GM23338 (cell line): ENCODE measurements at regions not wholly inside any gene's neighbourhood (a gene's known extent, or its start where the extent isn't known, plus 50 kb on each side); places are given as distances from the start of the nearest gene placed in this dataset.

ENCODE experiments used
- ATAC-seq: fragments of 200-7000 bp; cut with Tn5 transposase; 3 replicates; pipeline ENCODE4 v1.9.1; 2020
- DNase-seq: peaks from one replicate; pipeline ENCODE4 v3.0.0-alpha.2; 2015; ENCODE audit warnings: low spot score
- H2AFZ ChIP-seq: fragments of 200-600 bp; sonication (generic); 2 replicates; pipeline ENCODE4 v1.8.0; 2016; ENCODE audit warnings: antibody characterized with exemption, mild to moderate bottlenecking, moderate library complexity
- H3F3A ChIP-seq: fragments of 200-600 bp; sonication (generic); replicated peaks from 2 replicates; pipeline ENCODE4 v1.8.0; 2017; ENCODE audit warnings: antibody characterized with exemption, mixed run types, low read depth
- H3K27ac ChIP-seq: fragments of 200-600 bp; sonication (generic); 2 replicates; pipeline ENCODE4 v1.6.1; 2016; ENCODE audit warnings: low read depth
- H3K27me3 ChIP-seq: fragments of 200-600 bp; sonication (generic); 2 replicates; pipeline ENCODE4 v1.8.0; 2016; ENCODE audit warnings: mild to moderate bottlenecking, mixed run types, moderate library complexity; ENCODE audit not compliant: insufficient read depth
- H3K36me3 ChIP-seq: fragments of 200-600 bp; sonication (generic); 2 replicates; pipeline ENCODE4 v1.8.0; 2016; ENCODE audit warnings: mild to moderate bottlenecking; ENCODE audit not compliant: insufficient read depth
- H3K4me1 ChIP-seq: fragments of 200-600 bp; sonication (generic); 2 replicates; pipeline ENCODE4 v1.8.0; 2016; ENCODE audit warnings: mild to moderate bottlenecking, moderate library complexity; ENCODE audit not compliant: insufficient read depth
- H3K4me2 ChIP-seq: fragments of 200-600 bp; sonication (generic); 2 replicates; pipeline ENCODE4 v1.7.1; 2017; ENCODE audit warnings: mixed run types
- H3K4me3 ChIP-seq: fragments of 200-600 bp; sonication (generic); 2 replicates; pipeline ENCODE4 v1.6.1; 2016; ENCODE audit warnings: mixed run types
- H3K79me2 ChIP-seq: fragments of 200-600 bp; sonication (generic); replicated peaks from 2 replicates; pipeline ENCODE4 v1.8.0; 2017; ENCODE audit warnings: mild to moderate bottlenecking; ENCODE audit not compliant: insufficient read depth
- H3K9me2 ChIP-seq: fragments of 200-600 bp; sonication (generic); 2 replicates; pipeline ENCODE4 v1.8.0; 2017; ENCODE audit not compliant: insufficient read depth
- H4K20me1 ChIP-seq: fragments of 200-600 bp; sonication (generic); replicated peaks from 2 replicates; pipeline ENCODE4 v1.8.0; 2017; ENCODE audit warnings: mild to moderate bottlenecking; ENCODE audit not compliant: insufficient read depth
- H3K27ac Mint-ChIP-seq: 2 replicates; pipeline ENCODE4 v1.8.0; 2020; ENCODE audit warnings: inconsistent platforms, mild to moderate bottlenecking, moderate library complexity, mixed read lengths
- H3K27me3 Mint-ChIP-seq: 3 replicates; pipeline ENCODE4 v1.8.0; 2022; ENCODE audit warnings: low read depth, mild to moderate bottlenecking, moderate library complexity, mixed read lengths, inconsistent platforms; ENCODE audit not compliant: insufficient read depth, poor library complexity
- H3K36me3 Mint-ChIP-seq: 3 replicates; pipeline ENCODE4 v1.8.0; 2021; ENCODE audit warnings: low read depth, mild to moderate bottlenecking, inconsistent platforms, moderate library complexity, mixed read lengths
- H3K4me1 Mint-ChIP-seq: 3 replicates; pipeline ENCODE4 v1.8.0; 2020; ENCODE audit warnings: mild to moderate bottlenecking, inconsistent platforms, mixed read lengths
- H3K4me3 Mint-ChIP-seq: 3 replicates; pipeline ENCODE4 v1.8.0; 2021; ENCODE audit warnings: moderate library complexity, mild to moderate bottlenecking, inconsistent platforms, mixed read lengths
- H3K9me3 Mint-ChIP-seq: 3 replicates; pipeline ENCODE4 v1.8.0; 2020; ENCODE audit warnings: moderate library complexity, mild to moderate bottlenecking, inconsistent platforms, mixed read lengths
- CREB1 ChIP-seq: fragments of 250-450 bp; sonication (Bioruptor Pico); IDR thresholded peaks from 2 replicates; pipeline ENCODE4 v1.5.0; 2020; ENCODE audit warnings: low read depth, mild to moderate bottlenecking, moderate library complexity
- CTCF ChIP-seq, 2 experiments: fragments of 200-600 bp in 1 of 2; sonication (generic) in 1 of 2; conservative IDR thresholded peaks; 2 replicates each; pipeline versions ENCODE4 v1.5.1 to v1.6.1; 2016 to 2017; ENCODE audit warnings: antibody characterized with exemption in 2 of 2, low read depth in 2 of 2, mild to moderate bottlenecking in 2 of 2, moderate library complexity in 1 of 2
- ETS1 ChIP-seq: IDR thresholded peaks from 2 replicates; pipeline ENCODE4 v1.6.1; 2016; ENCODE audit warnings: antibody characterized with exemption
- EZH2 ChIP-seq: fragments of 200-600 bp; sonication (generic); IDR thresholded peaks from one replicate; pipeline ENCODE4 v1.8.0; 2017; ENCODE audit warnings: antibody characterized with exemption, mild to moderate bottlenecking, low read depth; ENCODE audit not compliant: unreplicated experiment
- EZH2phosphoT487 ChIP-seq: fragments of 200-600 bp; sonication (generic); IDR thresholded peaks from one replicate; pipeline ENCODE4 v1.8.1; 2018; ENCODE audit warnings: antibody characterized with exemption; ENCODE audit not compliant: unreplicated experiment
- JUNB ChIP-seq: IDR thresholded peaks from one replicate; pipeline ENCODE4 v1.6.1; 2016; ENCODE audit warnings: antibody characterized with exemption; ENCODE audit not compliant: unreplicated experiment
- NANOG ChIP-seq: IDR thresholded peaks from 2 replicates; pipeline ENCODE4 v1.6.1; 2016; ENCODE audit warnings: antibody characterized with exemption, borderline replicate concordance
- POLR2AphosphoS5 ChIP-seq: IDR thresholded peaks from 2 replicates; pipeline ENCODE4 v1.6.1; 2016; ENCODE audit warnings: antibody characterized with exemption, low read depth
- STAT1 ChIP-seq: IDR thresholded peaks from one replicate; pipeline ENCODE4 v1.6.1; 2016; ENCODE audit warnings: antibody characterized with exemption; ENCODE audit not compliant: unreplicated experiment
- ZNF114 ChIP-seq: fragments of 250-450 bp; sonication (Bioruptor Pico); IDR thresholded peaks from 2 replicates; pipeline ENCODE4 v1.5.0; 2020; ENCODE audit warnings: mild to moderate bottlenecking, moderate library complexity
- ZNF331 ChIP-seq: fragments of 250-450 bp; sonication (Bioruptor Pico); IDR thresholded peaks from 2 replicates; pipeline ENCODE4 v1.5.0; 2020; ENCODE audit warnings: low read depth, mild to moderate bottlenecking, moderate library complexity

- TF ChIP-seq ZNF331 (CRISPR knock-in tag) (no peak), JUNB (no peak), EZH2phosphoT487 (no peak), NANOG (no peak), POLR2AphosphoS5 (no peak), CREB1 (CRISPR knock-in tag) (no peak), STAT1 (no peak), ZNF114 (no peak), EZH2 (no peak)
These were observed 151.5 kb upstream of the RXFP2 start (continued) for GRCh38 chr13:31587698-31588266.

- no peaks in the 10 kb centered on the region for H3K9me2 ChIP-seq
- no peak overlapping the region for H3K27ac ChIP-seq
- no peak for ATAC-seq
- Mint-ChIP-seq H3K4me1 (peaks cover 8% of the 10 kb centered on the region), H3K9me3 (peaks cover 30% of the 10 kb centered on the region), H3K27me3 (peaks cover 4% of the 10 kb centered on the region), H3K4me3 (no peak overlapping the region), H3K27ac (no peak overlapping the region), H3K36me3 (peaks cover 5% of the 10 kb centered on the region)
- no peak overlapping the region for H3K4me3 ChIP-seq
- TF ChIP-seq CTCF (conservative IDR thresholded peaks at IDR 0.05; ENCODE audit: low read depth in 2 of 2) (no peak), CREB1 (CRISPR knock-in tag) (no peak), EZH2 (no peak)
- H4K20me1 ChIP-seq = no peaks in the 10 kb centered on the region
- DNase-seq = no peak
- no peak overlapping the region for H3K4me2 ChIP-seq
- no peaks in the 10 kb centered on the region for H3F3A ChIP-seq
- peaks cover 3% of the 10 kb centered on the region; the same call in 1 of the 2 replicates for H3K4me1 ChIP-seq
- peak overlapping the region; percentile 18; the same call in 1 of the 2 replicates for H2AFZ ChIP-seq
- no peaks in the 10 kb centered on the region for H3K79me2 ChIP-seq
- no peaks in the 10 kb centered on the region for H3K27me3 ChIP-seq
- peaks cover 7% of the 10 kb centered on the region; the same call in 1 of the 2 replicates for H3K36me3 ChIP-seq
These were observed 151.0 kb upstream of the RXFP2 start for GRCh38 chr13:31588316-31588715.

- Histone ChIP-seq H4K20me1 (no peaks in the 10 kb centered on the region), H2AFZ (peak overlapping the region; percentile 34; the same call in 1 of the 2 replicates), H3K4me1 (peaks cover 3% of the 10 kb centered on the region; the same call in 1 of the 2 replicates), H3K79me2 (no peaks in the 10 kb centered on the region), H3K4me3 (no peak overlapping the region), H3K4me2 (no peak overlapping the region), H3K27me3 (no peaks in the 10 kb centered on the region), H3K36me3 (peaks cover 7% of the 10 kb centered on the region; the same call in 1 of the 2 replicates), H3K27ac (no peak overlapping the region), H3F3A (no peaks in the 10 kb centered on the region), H3K9me2 (no peaks in the 10 kb centered on the region)
- no peak for ATAC-seq
- Mint-ChIP-seq H3K27ac (no peak overlapping the region), H3K36me3 (peaks cover 5% of the 10 kb centered on the region), H3K4me3 (no peak overlapping the region), H3K27me3 (peaks cover 4% of the 10 kb centered on the region), H3K9me3 (peaks cover 24% of the 10 kb centered on the region), H3K4me1 (peaks cover 8% of the 10 kb centered on the region)
- DNase-seq = no peak
- TF ChIP-seq EZH2 = no peak
- no peak for TF ChIP-seq ETS1
- TF ChIP-seq JUNB = no peak
- no peak for TF ChIP-seq NANOG
These were observed 150.4 kb upstream of the RXFP2 start for GRCh38 chr13:31588893-31589292.
